NOMO-1 (cell line): ENCODE measurements at regions not wholly inside any gene's neighbourhood (a gene's known extent, or its start where the extent isn't known, plus 50 kb on each side); places are given as distances from the start of the nearest gene placed in this dataset.

Experiments
- DNase-seq, 2 experiments: peaks; one replicate each; lab custom pipeline; 2025; ENCODE audit not compliant: unreplicated experiment in 2 of 2; lab: John Stamatoyannopoulos, UW

DNA sequence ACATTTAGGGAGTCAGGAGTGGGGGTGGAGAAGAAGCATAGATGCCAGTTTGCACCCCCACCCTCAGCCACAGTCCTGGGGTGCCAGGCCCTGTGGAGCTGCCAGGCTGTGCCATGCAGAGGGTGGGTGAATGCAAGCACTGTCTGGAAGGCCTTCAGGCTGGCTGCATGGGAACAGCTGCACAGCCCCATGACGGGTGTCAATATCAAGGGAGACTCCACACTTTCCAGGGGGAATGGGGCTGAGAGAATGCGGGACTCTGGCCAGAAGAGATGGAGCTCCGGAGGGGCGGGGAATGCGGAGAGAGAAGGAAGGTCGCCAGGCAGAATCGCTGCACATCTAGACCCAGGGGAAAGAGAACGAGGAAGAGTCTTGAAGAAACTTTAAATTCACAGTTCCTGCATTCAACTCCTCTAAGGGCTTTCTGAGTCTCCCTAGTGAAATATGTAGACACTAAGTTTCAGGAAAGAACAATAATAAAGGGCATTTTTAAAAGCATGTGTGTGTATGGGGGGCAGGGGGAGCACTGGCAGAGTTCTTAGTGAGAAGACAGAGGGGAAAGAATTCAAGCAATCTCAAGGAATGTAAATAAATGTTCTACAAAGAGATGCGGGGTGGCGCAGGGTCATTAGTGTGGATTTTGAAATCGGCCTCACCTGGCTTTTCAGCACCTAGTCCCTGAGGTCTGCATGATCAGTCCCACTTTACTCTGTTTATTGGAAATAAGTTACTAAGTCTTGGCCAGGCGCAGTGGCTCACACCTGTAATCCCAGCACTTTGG, 59.1 kb downstream of the BOD1 start:
- DNase-seq, result no peak

GRCh38 chr5:173556142-173557028, 60.1 kb downstream of the BOD1 start:
- no peak for DNase-seq

DNA sequence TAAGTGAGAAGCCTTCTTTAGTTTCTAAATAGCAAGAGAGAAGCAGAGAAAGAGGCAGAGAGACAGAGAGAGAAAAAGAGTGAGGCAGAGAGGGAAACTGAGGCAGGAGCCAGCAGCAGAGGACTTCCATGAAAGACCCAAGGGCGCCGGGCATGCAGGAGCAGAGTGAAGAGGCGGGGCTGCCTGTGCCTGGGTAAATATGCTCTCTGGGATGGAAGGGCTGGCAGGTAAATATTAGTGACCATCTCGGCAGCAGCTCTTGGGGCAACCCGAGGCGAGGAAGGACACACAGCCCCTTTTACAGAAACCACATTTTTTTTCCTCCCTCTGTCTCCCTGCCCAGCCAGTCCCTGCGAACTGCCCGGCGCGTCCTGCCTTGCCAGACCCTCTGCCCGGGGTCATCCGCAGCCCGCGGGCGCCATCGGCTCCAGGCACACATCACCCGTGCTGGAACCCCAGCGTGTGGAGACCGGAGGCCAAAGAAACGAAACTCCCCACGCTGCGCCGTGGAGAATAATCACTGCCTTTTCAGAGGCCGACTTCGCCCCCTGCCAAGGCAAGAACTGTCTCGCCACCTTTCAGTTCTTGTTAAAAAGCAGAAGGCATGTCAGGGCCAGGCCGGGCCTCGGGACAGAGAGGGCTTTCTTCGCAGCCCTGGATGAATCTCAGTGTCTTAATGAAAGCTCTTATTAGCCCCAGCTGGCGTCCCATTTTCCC, 61.3 kb downstream of the BOD1 start:
- no peak for DNase-seq

GRCh38 chr5:173554038-173554955, 62.2 kb downstream of the BOD1 start:
- no peak for DNase-seq

- DNase-seq, result no peak
Observed at GRCh38 chr5:173550641-173551040, 65.8 kb downstream of the BOD1 start.

DNA sequence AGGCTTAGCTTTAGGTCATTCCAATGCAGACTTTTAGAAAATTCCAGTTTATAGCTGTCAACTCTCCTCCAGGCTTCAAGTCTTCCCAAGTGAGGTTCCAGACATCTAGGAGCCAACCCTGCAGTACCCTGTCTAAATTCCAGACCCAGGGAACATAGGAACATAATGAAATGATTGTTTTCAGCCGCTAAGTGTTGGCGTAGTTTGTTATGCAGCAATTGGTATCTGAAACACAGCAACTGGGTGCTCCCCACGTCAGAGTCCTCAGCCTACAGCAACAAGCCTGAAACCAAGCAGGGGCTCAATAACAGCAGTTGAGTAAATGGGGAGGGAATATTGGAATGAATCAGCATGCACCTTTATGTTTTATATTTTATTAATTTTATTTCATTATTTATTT, 66.8 kb downstream of the BOD1 start:
- DNase-seq, result no peak

- no peak for DNase-seq
Observed at GRCh38 chr5:173547579-173547978, 68.9 kb downstream of the BOD1 start.

- no peak for DNase-seq
Observed at GRCh38 chr5:173542964-173543363, 73.5 kb downstream of the BOD1 start.

DNA sequence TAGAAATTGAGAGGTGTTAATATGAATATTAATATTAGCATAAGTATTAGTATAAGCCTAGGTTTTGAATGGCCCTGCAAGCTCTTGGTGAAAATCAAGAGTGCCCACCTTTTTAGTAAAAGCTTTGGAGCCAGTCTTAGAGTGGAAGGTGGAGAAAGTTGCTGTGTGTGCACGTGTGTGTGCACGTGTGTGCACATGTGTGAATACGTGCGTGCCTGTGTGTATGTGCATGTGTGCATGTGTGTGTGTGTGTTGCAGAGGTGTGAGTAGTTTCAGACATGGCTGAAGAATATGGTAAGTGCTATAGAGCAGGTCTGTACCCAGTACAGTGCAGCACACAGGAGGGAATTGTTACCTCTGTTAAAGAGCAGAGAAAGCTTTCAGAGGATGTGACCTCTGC, 74.3 kb downstream of the BOD1 start:
- no peak for DNase-seq

GRCh38 chr5:173538654-173539053, 77.8 kb downstream of the BOD1 start:
- DNase-seq, result no peak

DNA sequence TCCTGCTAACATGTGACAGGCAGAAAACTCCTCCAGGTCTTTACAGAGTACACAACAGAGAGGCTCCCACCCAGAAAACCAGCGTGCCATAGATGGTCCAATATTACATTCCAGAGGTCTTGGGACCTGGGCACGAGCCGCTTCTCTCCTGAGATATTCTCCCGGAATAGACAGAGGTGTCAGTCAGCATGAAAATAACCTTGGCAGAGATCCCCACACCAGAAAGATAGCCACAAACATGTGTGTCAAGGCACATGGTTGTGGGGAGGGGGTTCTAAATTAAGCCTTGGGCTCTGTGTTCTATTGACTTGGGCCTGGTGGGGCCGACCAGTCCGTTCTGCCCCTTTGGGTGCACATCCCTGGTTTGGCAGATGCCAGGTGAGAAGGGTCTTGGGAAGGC, 78.4 kb downstream of the BOD1 start:
- no peak for DNase-seq

GRCh38 chr5:173537228-173537627, 79.2 kb downstream of the BOD1 start:
- DNase-seq, result no peak

- DNase-seq, result no peak
Observed at GRCh38 chr5:173535976-173536639, 80.3 kb downstream of the BOD1 start.

GRCh38 chr5:173535166-173535975, 81.1 kb downstream of the BOD1 start:
- no peak for DNase-seq

DNA sequence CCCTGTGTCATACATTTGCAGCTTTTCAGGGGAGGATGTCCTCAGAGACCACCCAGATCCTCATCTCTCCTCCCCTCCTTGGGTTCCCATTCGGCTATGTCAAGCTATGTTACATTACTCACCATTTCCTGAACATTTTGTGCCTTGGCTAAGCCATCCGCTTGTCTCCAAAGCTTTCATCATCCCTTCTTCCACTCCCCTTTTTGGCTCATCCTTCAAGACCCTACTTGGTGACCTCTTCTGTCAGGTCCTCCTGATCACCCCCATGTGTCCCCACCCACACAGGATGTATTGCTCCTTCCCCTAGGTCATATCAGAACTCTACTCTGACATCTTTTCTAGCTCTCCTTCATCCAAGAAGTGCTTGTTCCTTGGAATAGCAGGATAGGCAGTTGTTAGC, 81.8 kb downstream of the BOD1 start:
- no peak for DNase-seq

GRCh38 chr5:173534031-173534430, 82.4 kb downstream of the BOD1 start:
- no peak for DNase-seq

DNA sequence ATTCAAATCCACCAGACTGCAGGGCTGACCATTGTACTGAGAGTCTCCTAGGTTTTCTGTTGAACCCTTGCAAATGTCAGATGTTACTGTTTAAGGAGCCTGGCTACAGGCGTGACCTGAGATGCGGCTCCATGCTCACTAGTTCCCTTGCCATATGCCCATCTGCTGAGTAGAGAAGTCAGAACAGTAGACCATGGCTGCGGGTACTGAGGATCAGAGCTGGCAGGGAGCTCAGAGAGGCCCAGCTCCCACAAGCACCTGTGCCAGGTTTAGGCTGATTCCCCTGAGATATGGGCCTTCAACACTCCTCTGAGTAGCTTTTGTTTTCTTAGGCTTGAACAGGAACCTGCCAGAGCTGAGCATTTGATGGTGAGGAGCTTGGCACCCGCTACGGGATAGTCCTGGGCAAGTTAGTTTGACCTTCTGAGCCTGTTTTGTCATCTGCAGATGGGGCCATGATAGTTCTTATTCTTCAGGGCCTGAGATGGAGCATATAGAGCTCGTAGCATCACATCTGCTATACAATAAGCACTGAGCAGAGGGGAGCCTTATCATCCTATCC, 83.7 kb downstream of the BOD1 start:
- DNase-seq, result no peak

GRCh38 chr5:173531863-173532262, 84.6 kb downstream of the BOD1 start:
- DNase-seq, result no peak

DNA sequence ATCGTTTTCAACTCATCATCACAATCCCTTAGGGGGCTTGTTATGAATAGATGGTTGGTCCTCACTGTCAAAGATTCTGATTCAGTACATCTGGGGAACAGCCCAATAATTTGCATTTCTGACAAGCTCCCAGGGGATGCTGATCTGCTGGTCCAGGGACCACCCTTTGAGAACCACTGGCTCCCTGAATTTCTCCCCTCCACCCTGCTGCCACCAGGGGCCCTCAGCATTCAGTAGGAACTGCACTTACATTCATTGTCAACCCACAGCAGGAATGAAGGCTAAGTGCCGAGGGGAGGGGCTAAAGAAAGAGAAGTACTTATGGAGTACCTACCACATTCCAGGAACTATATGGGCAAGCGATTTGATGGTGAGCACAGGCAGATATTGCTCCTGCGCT, 85.9 kb downstream of the BOD1 start:
- DNase-seq, result no peak
